ENCODE measurements at regions not wholly inside any gene's neighbourhood (a gene's known extent, or its start where the extent isn't known, plus 50 kb on each side); places are given as distances from the start of the nearest gene placed in this dataset.
"Not testable (repeated sequence)": the region's sequence is repeated elsewhere in the genome, so short reads cannot be mapped to it uniquely, and the experiment has no call there.

DNA sequence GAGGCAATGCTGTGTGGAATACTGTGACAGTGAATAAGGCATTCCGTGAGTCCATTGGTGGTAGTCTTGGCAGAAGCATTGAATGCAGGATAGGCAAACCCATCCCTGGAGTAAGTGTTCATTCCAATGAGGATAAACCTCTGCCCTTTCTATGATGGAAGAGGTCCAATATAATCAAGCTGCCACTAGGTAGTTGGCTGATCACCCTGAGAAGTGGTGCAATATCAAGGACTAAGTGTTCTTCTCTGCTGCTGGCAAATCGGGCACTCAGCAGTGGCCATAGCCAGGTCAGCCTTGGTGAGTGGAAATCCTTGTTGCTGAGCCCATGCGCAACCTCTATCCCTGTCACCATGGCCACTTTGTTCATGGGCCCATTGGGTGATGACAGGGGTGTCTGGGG is 70.1 kb downstream of the FBXO4 start:
- no peak for DNase-seq (ENCODE audit: low read depth)

DNA sequence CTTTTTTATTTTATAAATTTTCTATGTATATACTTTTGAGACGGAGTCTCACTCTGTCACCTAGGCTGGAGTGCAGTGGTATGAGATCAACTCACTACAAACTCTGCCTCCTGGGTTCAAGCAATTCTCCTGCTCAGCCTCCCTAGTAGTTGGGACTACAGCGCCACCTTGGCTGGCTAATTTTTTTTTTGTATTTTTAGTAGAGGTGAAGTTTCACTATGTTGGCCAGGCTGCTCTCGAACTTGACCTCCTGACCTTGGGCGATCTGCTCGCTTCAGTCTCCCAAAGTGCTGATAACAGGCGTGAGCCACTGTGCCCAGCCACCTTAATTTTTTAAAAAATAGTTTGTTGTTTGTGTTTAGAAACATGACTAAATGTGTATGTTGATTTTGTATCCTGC is 76.6 kb downstream of the FBXO4 start:
- no peak for DNase-seq (ENCODE audit: low read depth)

DNA sequence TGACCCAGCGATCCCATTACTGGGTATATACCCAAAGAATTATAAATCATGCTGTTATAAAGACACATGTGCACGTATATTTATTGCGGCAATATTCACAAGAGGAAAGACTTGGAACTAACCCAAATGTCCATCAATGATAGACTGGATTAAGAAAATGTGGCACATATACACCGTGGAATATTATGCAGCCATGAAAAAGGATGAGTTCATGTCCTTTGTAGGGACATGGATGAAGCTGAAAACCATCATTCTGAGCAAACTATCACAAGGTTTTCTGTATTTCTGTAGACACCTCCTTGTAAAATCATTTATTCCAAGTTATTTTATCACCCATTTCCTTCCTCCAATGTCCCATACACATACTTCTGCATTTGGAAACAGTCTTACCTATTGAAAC is 78.8 kb downstream of the FBXO4 start:
- not testable (repeated sequence) for DNase-seq (ENCODE audit: low read depth)

DNA sequence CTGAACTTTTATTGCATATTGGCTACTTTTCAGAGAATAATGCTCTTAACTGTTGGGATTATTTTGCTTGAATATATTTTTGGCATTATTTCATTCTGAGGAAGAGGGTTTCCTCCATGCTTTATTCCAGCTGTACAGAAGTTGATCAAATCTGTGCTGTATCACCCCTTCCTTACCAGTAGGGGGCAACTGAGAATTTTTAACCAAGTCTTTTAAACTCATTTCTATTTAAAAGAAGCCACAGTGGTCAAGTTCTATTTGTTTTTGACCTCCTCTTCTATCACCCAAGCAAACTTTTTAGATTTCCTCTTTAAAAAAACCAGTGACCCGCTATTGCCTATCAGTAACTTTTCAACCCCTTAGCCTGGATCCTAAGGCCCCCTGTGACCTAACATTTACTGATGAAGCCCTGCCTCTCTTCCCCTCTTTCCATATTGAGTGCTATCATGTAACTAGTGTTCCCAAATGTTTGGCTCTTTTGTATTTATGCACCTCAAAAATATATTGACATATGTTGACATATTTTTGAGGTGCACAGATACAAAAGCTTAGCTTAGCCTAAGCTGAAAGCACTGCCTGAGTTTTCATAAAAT is 80.6 kb downstream of the FBXO4 start:
- no peak for DNase-seq (ENCODE audit: low read depth)

DNA sequence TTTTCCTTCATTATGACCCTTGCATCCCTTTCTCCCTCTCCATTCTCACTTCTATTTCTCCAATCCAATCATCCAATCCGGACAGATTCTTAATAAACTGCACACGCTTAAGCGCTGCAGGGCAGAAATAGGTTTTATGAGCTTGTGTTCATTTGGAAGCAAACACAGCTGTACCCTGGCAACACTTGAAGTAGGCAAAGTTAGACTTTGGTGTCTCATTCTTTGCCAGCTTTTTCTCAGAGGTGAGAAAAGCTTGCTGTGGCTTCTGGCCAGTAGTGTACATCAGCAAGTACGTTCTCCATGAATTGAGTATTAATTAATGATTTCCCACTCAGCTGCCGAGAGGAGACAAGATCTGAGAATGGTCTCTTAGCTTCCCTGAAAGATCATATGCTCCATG is 88.5 kb downstream of the FBXO4 start:
- no peak for DNase-seq (ENCODE audit: low read depth)

DNA sequence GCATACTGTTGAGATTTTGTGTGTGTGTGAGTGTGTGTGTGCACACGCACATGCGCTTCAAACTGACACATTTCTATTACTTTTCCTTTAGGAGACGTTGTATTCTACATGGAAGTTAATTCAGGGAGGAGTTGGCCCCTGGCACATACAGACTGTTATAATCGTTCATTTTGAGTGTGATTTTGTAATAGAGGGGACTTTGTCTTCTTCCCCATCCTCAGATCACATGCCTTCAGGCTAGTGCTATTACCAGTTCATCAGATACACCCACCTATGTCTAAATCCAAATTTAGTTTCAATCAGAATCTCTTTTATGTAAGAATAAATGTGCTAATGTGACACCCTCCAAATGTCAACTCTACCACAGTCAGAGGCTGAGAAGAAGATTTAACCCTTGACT is 90.2 kb downstream of the FBXO4 start:
- DNase-seq (ENCODE audit: low read depth), result no peak

DNA sequence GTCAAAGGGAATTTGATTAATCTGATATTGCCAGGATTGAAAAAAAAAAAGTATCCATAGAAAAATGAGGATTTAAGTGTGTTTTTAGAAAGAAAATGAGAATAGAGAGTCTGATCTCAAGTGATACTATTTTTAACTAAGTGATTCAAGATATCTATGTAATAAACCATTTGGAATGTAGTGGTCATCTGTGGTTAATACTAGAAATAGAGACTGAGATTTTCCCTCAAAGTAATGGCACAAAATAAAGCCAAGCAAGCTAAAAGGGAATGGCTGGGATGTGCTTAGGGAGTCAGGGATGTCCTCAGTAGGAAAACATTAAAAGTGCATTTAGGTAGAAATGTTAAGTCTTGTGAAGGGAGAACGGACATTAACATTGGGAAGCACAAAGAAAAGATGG is 90.6 kb downstream of the FBXO4 start:
- DNase-seq (ENCODE audit: low read depth), result no peak

DNA sequence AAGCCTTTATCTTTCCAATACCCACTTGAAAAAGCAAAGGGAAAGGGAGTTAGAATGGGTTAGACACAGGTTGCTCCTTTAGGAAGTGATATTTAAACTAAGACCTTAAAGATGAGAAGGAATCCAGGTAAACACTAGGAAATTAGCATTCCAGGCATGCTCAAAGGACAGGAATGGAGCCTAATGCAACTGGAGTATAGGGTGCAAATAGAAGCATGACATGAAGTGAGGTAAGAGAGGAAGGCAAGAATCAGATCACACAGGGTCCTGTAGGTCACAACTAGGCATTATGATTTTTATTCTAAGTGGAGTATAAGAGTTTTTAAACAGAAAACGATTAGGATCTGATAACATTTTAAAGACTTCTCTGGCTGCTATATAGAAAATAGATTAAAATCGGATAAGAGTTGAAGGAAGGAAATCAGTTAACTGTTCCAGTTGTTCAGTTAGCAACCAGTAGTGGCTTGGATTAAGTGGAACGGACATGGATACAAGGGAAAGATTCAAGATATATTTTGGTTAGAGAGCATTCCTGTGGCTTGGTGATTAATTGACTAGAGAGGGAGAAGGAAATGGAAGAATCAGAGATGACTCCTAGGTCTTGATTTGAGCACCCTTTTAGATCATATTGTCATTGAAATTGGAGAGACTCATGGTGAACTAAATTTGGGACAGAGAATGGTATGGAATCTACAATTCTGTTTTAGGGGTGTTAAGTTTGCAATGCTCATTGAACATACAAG is 95.9 kb downstream of the FBXO4 start:
- DNase-seq (ENCODE audit: low read depth), result no peak

DNA sequence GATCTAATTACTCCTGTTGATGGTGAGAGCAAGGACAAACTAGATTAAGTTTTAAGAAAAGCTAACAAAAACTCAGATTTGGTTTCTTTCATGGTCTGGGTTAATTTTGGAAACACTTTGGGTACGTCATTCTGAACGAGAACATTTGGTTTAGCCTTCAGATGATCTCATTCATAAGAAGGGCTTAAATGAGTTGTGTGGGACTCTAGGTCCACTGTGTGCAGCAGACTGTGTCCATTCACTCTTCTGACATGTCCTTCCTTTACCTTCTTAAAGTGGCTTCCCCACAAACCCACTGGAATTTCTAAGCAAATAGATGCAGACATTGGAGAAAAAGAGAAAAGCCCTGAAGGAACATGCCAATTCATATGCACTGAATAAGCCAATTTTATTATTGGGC is 96.8 kb downstream of the FBXO4 start:
- DNase-seq (ENCODE audit: low read depth), result no peak

DNA sequence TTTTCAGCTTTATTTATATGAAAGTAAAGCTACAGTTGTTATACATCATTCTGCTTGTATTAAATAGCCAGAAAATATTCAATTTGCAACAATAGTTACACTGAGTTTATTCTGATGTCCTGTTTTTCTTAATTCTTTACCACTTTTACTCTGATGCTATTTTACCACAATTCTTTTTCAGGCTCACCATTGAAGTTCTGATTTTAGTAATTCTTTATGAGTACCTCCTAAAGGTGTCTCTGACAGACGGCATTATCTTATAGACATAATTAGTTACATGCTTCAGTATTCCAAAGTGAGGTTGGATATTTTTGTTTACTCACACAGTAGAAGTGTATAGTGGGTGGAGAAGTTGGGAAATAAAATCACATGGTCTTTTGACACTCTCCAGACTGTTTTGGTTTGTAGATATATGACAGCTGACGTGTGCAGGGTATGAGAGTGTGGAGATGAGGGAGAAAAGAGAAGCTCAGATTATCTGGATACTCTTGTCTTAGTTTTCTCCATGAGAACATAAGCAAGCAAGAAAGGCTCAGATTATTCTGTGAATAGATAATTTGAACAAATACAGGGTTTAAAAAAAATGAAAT is 97.4 kb downstream of the FBXO4 start:
- no peak for DNase-seq (ENCODE audit: low read depth)

DNA sequence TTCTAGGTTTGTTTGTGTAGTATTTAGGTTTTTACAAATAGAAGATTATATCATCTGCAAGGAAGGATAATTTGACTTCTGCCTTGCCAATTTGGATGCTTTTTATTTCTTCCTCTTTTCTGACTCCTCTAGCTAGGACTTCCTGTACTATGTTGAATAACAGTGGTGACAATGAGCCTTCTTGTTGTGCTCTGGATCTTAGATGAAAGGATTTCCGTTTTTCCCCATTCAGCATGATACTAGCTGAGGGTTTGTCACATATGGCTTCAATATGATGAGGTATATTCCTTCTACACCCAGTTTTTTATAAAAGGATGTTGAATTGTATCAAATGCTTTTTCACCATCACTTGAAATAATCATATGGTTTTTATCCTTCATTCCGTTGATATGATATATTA is 101.4 kb downstream of the FBXO4 start:
- DNase-seq (ENCODE audit: low read depth), result no peak

DNA sequence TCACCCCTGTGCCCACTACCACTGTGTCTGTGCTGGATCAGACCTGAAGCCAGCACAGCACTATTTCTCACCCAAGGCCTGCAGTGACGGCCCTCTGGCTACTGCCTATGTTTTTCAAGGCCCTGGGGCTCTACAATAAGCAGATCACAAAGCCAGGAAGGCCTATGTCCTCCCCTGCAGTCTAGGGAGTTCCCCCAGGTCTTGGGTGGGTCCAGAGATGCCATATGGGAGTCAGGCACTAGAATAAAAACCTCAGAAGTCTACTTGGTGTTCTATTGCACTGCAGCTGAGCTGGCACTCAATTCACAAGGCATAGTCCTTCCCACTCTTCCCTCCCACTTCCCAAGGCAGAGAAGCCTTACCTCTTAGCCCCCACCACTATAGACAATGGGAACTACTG is 107.1 kb downstream of the FBXO4 start:
- DNase-seq (ENCODE audit: low read depth), result no peak

DNA sequence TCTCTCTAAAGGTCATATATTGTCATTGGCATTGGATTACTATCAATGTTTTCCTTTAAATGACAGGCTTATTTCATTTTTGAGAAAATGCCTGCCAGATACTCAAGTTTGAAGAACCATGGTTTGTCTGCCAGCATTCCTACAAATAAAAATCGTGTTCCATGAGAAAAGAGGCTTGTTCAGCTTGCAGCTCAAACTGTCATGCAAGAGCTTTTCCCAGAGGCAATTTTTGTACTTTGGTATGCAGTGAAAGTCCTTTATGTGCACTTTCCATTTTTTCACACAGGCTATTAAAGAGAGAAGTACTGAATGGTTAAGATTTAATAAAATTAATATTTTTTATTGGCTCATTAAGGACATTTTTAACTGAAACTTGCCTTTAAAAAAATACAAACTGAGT is 110.4 kb downstream of the FBXO4 start:
- DNase-seq (ENCODE audit: low read depth), result no peak

DNA sequence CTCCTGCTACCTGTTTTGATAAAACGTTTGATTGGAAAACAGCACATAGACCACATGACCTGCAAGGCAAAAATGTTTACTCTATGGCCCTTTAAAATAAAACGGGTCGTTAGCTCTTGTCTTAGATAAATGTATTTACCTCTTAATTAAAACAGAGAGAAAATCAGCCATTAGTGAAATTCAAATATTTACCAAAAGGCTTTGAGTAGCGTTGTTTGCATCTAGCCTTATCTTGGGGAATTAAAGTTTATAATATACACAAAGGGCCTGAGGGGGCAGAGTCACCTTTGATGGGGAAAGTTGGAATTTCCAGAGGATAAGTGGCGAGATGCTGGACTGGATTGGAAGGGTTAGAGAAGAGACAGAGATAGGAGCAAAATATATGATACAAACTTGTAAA is 111.3 kb downstream of the FBXO4 start:
- DNase-seq (ENCODE audit: low read depth), result no peak

DNA sequence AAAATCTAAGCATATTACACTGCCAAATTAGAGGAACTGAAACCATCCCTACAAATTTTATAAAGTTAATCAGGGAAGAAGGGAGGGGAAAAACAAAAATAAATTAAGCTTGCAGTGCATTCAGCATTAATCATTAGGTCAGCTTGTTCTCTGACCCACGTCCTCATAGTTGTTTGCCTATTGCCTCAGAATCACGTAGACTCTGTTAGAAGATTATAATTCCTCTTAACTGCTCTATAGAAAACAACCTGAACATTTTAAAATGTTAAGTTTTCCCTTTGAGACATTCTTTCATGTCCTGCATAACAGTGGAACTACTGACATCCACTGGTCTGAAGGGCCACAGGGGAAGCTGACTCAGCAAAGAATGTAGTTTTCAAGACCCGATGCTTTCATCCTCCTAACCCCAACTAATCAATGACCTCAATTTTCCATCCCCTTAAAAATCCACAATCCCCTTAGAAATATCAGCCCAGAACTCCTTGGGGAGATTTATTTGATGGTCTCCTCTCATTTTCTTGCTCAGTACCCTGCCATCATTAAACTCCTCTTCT is 112.4 kb downstream of the FBXO4 start:
- no peak for DNase-seq (ENCODE audit: low read depth)

DNA sequence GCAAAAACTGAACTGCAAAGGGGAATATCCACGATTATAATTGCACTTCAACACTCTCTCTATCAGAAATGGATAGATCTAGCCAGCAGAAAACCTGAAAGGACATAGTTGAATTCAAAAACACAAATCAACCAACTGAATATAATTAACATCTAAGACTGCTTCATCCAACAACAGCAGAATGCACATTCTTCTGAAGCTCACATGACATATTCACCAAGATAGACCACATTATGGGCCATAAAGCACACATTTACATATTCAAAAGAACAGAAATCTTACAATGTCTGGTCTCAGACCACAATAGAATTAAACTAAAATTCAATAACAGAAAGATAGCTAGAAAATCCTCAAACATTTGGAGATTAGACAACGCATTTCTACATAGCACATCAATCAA is 118.3 kb downstream of the FBXO4 start:
- no peak for DNase-seq (ENCODE audit: low read depth)

DNA sequence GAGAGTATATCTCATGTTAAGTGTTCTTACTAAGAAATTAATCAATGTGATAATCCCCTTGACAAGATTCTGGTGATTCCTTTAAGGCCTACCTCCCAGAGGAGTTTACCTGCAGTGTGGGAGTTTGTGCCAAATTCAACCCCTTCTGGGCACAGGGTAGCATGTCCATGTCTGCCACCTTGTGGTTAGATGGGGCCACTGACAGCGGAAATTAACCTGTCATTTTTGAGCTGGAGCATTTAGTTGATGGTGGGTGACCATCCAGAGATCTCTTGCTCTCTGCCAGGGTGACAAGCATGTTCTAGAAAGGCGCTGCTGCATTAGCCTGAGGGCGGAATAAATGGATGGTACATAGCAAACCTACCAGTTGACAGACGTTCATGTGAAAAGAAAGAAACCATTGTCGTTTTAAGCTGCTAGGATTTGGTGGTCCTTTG is 132.2 kb downstream of the FBXO4 start:
- DNase-seq (ENCODE audit: low read depth), result peak; percentile 25

DNA sequence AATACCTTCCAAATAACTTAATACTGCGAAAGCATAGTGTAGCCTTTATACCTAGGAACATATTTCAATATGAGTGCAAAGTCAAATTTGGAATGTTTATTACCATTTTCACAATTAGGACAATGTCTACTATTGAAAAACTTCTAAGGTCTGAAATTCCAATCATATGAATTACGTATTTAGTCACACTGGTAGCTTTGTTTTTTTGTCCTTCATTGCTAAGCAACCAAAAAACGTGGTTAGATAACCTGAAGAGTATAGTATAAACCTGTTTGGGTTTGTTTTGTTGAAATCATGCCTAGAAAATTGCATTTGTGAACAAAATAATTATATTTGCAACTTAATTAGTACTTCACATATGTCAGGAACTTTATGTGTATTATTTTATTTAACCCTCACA is 134.2 kb downstream of the FBXO4 start:
- no peak for DNase-seq (ENCODE audit: low read depth)

DNA sequence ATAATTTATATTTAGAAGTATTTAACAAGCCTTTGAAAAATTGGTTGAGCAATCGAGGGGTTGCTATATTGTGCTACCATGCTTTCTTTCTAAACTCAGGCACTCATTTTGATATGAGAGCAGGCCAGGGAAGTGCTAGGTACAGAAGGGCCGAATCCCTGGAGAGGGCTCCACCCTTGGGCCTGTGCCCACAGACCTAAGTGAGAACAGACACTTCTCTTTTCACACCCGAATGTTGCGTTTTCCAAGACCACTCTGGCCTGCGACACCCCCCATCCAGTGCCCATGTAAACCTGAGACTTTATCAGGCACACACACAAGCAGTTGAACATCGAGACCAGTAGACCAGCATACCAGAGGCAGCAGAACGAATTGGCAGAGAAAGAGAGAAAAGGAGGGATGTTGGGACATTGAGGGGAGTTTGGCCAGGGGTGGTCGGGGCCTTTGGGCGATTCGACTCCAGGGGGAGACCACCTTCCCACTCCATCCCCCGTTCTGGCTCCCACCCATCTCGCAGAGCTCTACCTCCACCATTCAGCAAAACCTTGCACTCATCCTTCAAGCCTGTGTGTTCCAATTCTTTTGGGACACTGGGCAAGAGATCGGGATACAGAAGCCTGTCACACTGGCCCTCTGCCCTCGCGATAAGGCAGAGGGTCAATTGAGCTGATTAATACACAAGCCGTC is 134.8 kb downstream of the FBXO4 start:
- DNase-seq (ENCODE audit: low read depth), result no peak

DNA sequence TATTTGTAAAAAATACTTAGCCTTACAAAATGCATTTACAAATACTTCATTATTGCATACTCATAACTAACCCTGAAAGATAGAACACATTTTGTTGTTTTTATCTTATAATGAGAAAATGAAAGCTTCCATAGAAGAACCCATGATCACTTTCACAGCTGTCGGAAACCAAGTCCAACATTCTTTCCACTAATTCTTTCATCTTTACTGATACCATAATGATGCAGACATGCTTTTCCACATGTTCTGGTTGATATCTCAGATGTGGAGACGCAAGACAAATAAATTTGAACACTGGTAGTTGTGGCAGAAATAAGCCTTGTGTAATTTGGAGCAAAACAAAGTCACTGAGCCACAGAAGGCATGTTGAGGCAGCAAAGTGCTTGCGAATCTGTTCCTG is 136.0 kb downstream of the FBXO4 start:
- no peak for DNase-seq (ENCODE audit: low read depth)

DNA sequence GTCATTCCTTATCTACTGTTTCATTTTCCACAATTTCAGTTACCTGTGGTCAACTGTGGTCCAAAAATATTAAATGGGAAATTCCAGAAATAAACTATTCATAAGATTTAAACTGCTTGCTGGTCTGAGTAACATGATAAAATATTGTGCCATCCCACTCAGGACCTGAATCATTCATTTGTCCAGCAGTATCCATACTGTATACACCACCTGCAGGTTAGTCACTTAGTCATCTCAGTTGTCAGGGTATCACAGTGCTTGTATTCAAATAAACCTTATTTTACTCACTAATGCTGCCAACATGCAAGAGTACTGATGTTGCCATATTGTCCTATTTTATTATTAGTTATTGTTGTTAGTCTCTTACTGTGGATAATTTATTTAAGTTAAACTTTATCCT is 139.7 kb downstream of the FBXO4 start:
- DNase-seq (ENCODE audit: low read depth), result no peak

DNA sequence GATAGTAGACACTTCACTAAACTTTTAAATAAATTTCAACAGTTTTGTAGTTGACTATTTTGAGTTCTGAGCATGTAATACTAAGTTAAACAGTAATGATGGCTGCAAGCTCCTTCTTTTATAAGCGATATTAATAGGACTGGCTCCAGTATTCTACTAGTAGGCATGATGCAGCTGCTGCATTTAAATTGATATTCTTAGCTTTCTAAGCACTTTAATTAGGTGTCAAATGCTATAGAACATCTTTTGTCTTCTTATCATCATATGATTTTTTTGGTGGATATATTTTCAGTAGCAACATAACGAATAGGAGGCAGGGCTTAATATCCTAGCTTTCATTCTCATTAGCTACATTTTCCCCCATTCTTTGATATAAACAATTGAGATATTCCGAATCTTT is 141.1 kb downstream of the FBXO4 start:
- DNase-seq (ENCODE audit: low read depth), result no peak

DNA sequence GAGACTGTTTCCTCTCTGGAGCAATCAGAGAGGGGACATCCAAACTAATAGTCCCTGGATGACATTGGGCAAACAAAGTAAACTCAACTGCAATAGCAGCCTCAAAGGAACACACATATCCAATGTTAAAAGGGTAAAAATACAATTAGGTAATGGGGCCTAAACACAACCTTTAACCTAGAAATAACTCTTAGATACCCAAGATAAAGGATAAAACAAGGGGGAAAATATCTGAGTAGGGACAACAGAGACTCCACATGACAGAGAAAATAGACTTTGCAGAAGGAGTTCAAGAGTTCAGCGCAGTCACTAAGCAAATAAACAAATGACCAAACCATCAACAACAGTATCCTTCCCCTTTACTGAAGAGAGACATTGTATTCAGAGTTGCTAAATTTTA is 149.3 kb downstream of the FBXO4 start:
- no peak for DNase-seq (ENCODE audit: low read depth)
